Fibroblast of pulmonary artery (primary cell): ENCODE measurements at regions not wholly inside any gene's neighbourhood (a gene's known extent, or its start where the extent isn't known, plus 50 kb on each side); places are given as distances from the start of the nearest gene placed in this dataset.

Experiments used
- DNase-seq: peaks from one replicate; pipeline ENCODE4 v3.0.0-alpha.2; 2010; ENCODE audit warnings: low read depth
- H3K4me3 ChIP-seq: replicated peaks from 2 replicates; pipeline ENCODE4 v1.5.1; 2011; ENCODE audit warnings: low read depth, mild to moderate bottlenecking, control low read depth, low read length, moderate library complexity
- TF ChIP-seq, protein P1 (sequence below): IDR thresholded peaks from 2 replicates; pipeline ENCODE4 v1.5.1; 2011; ENCODE audit warnings: mild to moderate bottlenecking, control low read depth, low read length, inconsistent platforms; ENCODE audit errors: missing control alignments

DNA sequence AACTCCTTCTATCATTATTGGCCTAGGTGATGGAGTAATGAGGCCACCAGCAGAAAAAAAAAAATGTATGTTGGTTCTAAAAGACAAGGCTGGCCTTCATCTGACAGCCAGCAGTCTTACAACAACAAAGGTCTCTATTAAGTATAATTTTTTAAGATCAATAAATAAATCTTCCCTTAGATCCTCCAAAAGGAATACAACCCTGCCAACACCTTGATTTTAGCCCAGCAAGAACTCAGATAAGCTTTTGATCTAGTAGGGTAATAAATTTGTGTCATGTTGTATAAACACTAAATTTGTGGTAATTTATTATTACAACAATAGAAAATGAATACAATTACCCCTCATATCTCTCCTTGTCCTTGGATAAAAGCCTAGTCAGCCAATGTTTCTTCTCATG is 633.2 kb upstream of the FAM174A start:
- no peak overlapping the region for H3K4me3 ChIP-seq
- TF ChIP-seq, protein P1, sequence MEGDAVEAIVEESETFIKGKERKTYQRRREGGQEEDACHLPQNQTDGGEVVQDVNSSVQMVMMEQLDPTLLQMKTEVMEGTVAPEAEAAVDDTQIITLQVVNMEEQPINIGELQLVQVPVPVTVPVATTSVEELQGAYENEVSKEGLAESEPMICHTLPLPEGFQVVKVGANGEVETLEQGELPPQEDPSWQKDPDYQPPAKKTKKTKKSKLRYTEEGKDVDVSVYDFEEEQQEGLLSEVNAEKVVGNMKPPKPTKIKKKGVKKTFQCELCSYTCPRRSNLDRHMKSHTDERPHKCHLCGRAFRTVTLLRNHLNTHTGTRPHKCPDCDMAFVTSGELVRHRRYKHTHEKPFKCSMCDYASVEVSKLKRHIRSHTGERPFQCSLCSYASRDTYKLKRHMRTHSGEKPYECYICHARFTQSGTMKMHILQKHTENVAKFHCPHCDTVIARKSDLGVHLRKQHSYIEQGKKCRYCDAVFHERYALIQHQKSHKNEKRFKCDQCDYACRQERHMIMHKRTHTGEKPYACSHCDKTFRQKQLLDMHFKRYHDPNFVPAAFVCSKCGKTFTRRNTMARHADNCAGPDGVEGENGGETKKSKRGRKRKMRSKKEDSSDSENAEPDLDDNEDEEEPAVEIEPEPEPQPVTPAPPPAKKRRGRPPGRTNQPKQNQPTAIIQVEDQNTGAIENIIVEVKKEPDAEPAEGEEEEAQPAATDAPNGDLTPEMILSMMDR = no peak
- DNase-seq = no peak

DNA sequence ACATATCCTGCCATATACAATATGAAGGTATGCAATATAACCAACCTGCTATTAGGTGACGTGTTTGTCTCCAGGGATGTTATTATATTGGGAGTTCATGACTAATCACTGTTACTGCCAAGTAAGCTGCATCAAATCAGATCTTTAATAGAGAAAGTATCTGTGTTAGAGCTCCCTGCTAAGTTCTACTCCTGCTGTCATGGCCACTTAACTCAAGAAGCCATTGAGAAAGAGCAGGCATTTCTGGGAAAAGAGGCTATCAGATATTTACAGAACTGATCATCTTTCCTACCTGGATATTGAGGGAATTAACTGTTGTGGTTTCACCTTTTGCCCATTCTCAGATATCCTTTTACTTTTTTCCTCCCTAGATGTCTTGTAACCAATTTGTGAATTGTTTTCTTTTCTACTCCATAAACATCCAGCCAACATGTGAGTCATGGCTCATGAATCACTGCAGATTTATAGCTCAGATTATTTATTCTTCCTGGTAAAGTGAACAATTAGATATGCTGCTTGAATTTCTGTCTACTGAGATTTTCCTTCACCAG is 634.8 kb upstream of the FAM174A start:
- peak; percentile 13 for DNase-seq
- TF ChIP-seq, protein P1 = no peak
- no peak overlapping the region for H3K4me3 ChIP-seq

DNA sequence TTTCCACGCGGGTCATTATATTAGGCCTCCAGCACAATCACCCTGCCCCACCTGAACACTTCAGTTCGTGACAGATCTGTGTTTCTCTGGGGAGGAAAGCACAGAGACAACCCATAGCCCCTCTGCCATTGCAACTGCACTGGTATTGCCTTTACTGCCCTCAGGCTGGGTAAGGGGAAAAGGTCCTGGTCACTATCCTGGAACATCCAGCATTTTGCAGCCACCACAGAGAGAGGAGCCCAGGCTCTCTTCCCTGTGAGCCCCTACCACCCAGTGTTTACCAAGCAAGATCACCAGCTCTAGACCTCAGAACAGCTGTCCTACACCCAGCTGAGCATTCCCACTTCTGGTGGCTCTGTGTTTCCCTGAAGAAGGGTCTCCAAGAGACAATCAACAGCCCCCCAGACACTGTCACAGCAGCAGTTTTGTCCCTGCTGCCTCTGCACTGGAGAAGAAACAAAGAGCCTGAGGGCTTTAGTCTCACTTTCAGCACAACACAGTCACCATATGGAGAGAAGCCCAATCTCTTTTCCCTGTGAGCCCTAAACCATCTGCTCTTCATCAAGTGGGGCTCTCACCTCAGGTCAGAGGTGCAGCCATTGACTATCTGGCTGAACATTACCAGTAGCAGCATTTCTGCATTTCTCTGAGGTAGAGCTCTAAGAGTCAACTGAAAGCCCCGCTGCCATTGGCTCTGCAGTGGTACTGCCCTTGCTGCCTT is 655.2 kb upstream of the FAM174A start:
- H3K4me3 ChIP-seq = no peak overlapping the region
- TF ChIP-seq, protein P1 = no peak
- DNase-seq = no peak

DNA sequence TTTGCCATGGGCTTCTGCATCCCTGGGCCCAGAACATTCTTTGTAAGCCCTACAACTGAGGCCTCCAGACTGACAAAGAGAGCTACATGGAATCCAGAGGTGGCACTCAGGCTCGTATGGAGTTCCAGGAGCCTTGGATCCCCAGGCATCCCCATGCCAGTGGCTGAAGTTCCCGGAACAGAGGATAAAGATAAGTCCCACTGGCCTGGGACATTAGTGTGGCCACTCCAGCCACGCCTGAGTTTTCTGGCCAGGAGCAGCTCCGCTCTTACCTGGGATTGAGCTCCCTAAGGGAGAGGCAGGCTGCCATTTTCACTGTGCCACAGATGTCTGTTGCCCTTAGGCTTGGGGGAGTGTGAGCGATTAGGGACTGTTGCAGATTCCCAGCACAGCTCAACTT is 656.3 kb upstream of the FAM174A start:
- H3K4me3 ChIP-seq = no peak overlapping the region
- no peak for DNase-seq
- TF ChIP-seq, protein P1 = no peak

DNA sequence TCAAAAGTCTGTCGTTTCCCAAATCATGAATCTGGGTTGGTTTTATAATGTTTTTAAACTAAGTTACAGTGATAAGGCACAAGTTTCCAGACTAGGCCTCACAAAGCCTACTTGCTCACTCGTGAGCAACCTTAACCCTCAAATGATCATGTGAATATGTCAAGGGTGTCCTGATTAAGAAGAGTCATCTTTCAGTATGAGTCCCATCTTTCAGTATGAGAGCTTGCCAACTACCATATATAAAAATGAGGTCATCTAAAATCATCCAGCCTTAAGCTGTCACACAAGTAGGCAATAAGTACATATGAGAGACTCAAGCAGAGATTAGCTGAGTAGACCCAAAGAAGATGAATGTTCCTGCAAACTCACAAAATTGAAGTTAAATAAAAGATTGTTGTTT is 668.4 kb upstream of the FAM174A start:
- H3K4me3 ChIP-seq = no peak overlapping the region
- no peak for DNase-seq
- TF ChIP-seq, protein P1 = no peak

DNA sequence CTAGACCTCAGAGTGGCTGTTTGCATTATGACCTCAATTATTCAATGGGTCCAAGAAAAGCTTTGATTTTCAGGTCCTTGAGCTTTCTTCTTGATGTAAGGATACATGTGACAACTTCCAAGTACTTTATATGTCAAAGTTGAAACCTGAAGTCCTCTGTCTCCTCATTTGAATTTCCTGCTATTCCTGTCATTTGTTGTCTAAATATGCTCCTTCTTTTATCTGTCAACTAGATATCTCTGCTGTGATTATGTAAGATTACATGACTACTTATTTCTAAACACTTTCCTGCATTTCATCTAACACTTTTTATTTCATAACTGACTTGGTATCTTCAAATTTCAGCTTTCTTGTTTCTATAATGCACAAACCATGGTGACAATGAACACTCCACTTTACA is 670.0 kb upstream of the FAM174A start:
- TF ChIP-seq, protein P1 = no peak
- no peak for DNase-seq
- no peak overlapping the region for H3K4me3 ChIP-seq

DNA sequence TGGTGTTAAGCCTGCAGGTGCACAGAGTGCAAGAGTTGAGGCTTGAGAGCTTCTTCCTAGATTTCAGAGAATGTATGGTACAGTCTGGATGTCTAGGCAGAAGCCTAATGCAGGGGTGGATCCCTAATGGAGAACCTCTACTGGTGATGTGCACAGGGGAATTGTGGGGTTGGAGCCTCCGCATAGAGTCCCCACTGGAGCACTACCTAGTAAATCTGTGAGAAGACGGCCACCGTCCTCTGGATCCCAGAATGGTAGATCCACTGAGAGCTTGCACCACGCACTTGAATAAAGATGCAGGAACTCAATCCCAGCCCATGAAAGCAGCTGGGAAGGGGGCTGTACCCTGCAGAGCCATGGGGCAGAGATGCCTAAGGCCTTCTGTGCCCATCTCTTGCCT is 699.4 kb upstream of the FAM174A start:
- no peak overlapping the region for H3K4me3 ChIP-seq
- DNase-seq = no peak
- TF ChIP-seq, protein P1 = no peak
